NB4 (cell line): ENCODE measurements at regions not wholly inside any gene's neighbourhood (a gene's known extent, or its start where the extent isn't known, plus 50 kb on each side); places are given as distances from the start of the nearest gene placed in this dataset.
A peak's percentile ranks its signal among the peaks of the same experiment; 100 is the strongest.

Experiments
- DNase-seq: peaks from one replicate; pipeline ENCODE4 v3.0.0; 2010; ENCODE audit warnings: low read depth
- H3K4me3 ChIP-seq: one replicate; pipeline ENCODE4 v1.5.1; 2011; ENCODE audit warnings: mild to moderate bottlenecking, low read depth, low read length, moderate library complexity
- MYC ChIP-seq: IDR thresholded peaks from 2 replicates; pipeline ENCODE4 v1.6.1; 2011; ENCODE audit warnings: low read depth, low read length
- POLR2A ChIP-seq: IDR thresholded peaks from 2 replicates; pipeline ENCODE4 v1.6.1; 2011; ENCODE audit warnings: mild to moderate bottlenecking; ENCODE audit not compliant: insufficient read length; ENCODE audit errors: extremely low read depth
- TF ChIP-seq, protein P1 (sequence below): IDR thresholded peaks from 2 replicates; pipeline ENCODE4 v1.6.1; 2011; ENCODE audit warnings: low read depth, low read length
- TF ChIP-seq, protein P2 (sequence below): IDR thresholded peaks from one replicate; pipeline ENCODE4 v1.5.1; 2012; ENCODE audit warnings: low read depth, low read length

DNA sequence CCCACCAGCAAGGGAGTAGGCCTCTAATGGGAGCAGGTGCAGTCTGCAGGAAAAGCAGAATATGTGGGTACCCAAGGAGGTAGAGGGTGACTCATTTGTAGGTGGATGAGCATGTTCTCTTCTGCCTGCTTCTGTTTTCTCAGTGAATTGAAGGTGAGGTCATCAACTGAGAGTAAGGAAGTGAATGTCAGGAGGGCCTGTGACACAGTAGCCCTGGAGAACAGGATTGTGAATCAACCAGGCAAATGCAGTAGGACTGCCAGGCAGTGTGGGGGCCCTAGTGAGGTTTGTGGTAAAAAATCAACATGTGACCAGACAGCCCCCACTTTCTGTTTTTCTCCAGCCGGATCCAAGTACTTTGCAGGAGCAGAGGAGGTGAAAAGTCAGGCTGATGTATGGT is 150.5 kb upstream of the SOX9 start:
- TF ChIP-seq POLR2A, result no peak
- TF ChIP-seq, protein P1, sequence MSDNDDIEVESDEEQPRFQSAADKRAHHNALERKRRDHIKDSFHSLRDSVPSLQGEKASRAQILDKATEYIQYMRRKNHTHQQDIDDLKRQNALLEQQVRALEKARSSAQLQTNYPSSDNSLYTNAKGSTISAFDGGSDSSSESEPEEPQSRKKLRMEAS, result no peak
- TF ChIP-seq, protein P2, sequence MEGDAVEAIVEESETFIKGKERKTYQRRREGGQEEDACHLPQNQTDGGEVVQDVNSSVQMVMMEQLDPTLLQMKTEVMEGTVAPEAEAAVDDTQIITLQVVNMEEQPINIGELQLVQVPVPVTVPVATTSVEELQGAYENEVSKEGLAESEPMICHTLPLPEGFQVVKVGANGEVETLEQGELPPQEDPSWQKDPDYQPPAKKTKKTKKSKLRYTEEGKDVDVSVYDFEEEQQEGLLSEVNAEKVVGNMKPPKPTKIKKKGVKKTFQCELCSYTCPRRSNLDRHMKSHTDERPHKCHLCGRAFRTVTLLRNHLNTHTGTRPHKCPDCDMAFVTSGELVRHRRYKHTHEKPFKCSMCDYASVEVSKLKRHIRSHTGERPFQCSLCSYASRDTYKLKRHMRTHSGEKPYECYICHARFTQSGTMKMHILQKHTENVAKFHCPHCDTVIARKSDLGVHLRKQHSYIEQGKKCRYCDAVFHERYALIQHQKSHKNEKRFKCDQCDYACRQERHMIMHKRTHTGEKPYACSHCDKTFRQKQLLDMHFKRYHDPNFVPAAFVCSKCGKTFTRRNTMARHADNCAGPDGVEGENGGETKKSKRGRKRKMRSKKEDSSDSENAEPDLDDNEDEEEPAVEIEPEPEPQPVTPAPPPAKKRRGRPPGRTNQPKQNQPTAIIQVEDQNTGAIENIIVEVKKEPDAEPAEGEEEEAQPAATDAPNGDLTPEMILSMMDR, result no peak
- no peak for TF ChIP-seq MYC
- no peak overlapping the region for H3K4me3 ChIP-seq
- DNase-seq, result no peak

DNA sequence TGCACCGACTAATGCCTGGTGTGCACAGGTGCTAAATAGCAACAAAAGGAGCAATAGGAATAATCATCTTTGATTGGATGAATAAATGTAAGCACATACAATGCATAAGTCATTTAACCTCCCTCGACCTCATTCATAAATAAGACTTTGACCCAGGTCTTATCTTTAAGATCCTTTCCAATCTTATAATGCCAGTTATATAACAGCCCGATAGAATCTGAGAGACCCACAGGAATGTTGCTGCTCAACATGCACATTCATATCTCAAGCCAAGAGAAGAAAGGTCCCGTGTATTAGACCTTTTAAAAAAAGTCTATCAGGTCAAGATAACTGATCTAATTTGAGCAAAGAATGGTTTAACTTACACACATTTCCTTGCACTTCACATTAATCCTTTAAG is 146.8 kb upstream of the SOX9 start:
- DNase-seq, result no peak
- TF ChIP-seq, protein P1, result no peak
- TF ChIP-seq POLR2A (no peak), MYC (no peak)
- TF ChIP-seq, protein P2, result no peak
- no peak overlapping the region for H3K4me3 ChIP-seq

DNA sequence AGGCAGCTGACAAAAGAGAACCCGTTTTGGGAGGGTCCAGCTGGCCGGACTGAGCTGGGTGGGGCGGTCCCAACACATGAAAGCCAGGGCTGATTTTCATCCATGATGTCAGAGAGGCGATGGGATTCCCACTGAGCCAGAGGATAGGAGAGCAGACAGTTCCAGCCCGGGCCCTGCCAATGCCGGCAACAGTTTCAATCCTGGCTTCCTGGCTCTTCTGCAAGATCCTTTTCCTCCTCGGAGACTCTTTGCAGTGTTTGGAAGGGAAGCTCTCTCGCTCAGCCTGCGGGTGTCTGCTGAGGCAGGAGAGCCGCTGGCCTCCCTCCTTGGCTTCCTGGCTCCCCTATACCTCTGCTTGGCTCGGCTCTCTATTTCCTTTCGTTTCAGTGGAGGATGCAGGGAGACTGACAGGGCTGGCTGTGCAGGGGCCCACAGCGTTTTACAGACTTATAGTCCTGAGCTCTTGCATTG is 145.5 kb upstream of the SOX9 start:
- no peak overlapping the region for H3K4me3 ChIP-seq
- DNase-seq, result no peak
- TF ChIP-seq, protein P1, result no peak
- TF ChIP-seq, protein P2, result no peak
- TF ChIP-seq MYC (no peak), POLR2A (no peak)

DNA sequence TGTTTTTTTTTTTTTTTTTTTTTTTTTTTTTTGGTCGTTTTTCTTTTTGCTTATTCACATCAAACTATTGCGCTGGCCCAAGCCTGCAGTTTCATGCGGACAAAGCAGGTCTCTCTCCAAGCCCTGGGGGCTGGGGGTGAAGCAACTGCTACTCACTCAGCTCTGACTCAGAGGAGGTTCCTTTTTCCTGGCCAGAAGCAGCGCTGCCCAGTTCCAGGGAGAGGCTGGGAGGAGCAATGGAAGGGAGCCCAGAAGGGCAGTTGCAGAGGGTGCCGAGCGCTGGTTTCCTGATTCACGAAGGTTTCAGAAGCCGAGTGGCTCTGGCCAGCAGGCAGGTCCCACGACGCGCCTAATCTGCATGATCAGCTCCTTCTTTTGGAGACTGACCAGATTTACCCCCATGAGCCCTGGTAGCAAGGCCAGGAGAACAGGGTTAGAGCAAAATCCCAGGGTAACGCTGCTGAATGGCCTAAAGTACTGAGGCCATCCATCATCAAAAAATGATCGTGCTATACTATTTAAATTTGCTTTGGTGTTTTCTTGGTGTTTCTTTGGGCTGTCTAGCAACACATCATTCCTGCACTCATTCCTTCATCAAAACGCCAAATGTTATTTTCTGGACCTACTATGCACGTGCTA is 144.7 kb upstream of the SOX9 start:
- TF ChIP-seq POLR2A, result no peak
- TF ChIP-seq, protein P1, result no peak
- TF ChIP-seq, protein P2, result no peak
- TF ChIP-seq MYC, result no peak
- peak; percentile 4 for DNase-seq
- no peak overlapping the region for H3K4me3 ChIP-seq

DNA sequence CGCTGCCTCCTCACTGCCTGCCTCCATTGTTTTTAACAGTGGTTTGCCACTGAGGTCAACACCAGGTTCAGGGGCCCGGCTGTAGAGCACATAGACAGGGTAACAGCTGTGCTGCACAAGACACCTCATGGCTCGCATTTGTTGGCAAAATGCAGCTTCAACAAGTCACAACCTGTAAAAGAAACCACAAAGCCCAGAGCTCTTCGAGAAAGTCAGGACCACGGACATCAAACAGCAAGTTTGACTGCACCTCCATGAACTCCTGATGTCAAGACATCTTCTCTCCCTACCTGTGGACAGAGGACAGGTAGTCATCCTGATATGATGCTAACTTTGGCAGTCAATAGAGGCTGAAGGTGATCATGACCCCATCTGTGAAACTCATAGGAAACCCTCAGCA is 142.4 kb upstream of the SOX9 start:
- no peak overlapping the region for H3K4me3 ChIP-seq
- TF ChIP-seq, protein P2, result no peak
- TF ChIP-seq MYC (no peak), POLR2A (no peak)
- TF ChIP-seq, protein P1, result no peak
- no peak for DNase-seq
